Gastrocnemius medialis (tissue), 4 donors: ENCODE measurements at regions not wholly inside any gene's neighbourhood (a gene's known extent, or its start where the extent isn't known, plus 50 kb on each side); places are given as distances from the start of the nearest gene placed in this dataset.
"Not testable (repeated sequence)": the region's sequence is repeated elsewhere in the genome, so short reads cannot be mapped to it uniquely, and the experiment has no call there.

Source experiments
- POLR2A ChIP-seq, 2 donors: fragments of 450-650 bp; IDR thresholded peaks; one replicate each; pipeline ENCODE4 v1.6.1; 2017; ENCODE audit warnings: antibody characterized with exemption in 2 of 2, mild to moderate bottlenecking in 2 of 2, moderate library complexity in 2 of 2
- TF ChIP-seq, protein P1 (sequence below), 5 experiments: fragments of 450-650 bp in 3 of 5; fragments of 200-600 bp in 2 of 5; sonication (generic) in 2 of 5; IDR thresholded peaks in 4 of 5; conservative IDR thresholded peaks in 1 of 5; 1 replicate in 4 of 5; 2 replicates in 1 of 5; pipeline ENCODE4 v1.5.1; 2016 to 2019; ENCODE audit warnings: antibody characterized with exemption in 5 of 5, mild to moderate bottlenecking in 3 of 5, moderate library complexity in 3 of 5

GRCh38 chrX:8039711-8040110, 112.5 kb upstream of the PNPLA4 start:
- TF ChIP-seq, protein P1, sequence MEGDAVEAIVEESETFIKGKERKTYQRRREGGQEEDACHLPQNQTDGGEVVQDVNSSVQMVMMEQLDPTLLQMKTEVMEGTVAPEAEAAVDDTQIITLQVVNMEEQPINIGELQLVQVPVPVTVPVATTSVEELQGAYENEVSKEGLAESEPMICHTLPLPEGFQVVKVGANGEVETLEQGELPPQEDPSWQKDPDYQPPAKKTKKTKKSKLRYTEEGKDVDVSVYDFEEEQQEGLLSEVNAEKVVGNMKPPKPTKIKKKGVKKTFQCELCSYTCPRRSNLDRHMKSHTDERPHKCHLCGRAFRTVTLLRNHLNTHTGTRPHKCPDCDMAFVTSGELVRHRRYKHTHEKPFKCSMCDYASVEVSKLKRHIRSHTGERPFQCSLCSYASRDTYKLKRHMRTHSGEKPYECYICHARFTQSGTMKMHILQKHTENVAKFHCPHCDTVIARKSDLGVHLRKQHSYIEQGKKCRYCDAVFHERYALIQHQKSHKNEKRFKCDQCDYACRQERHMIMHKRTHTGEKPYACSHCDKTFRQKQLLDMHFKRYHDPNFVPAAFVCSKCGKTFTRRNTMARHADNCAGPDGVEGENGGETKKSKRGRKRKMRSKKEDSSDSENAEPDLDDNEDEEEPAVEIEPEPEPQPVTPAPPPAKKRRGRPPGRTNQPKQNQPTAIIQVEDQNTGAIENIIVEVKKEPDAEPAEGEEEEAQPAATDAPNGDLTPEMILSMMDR (IDR thresholded peaks at IDR 0.05 in 4 of 5, conservative IDR thresholded peaks at IDR 0.05 in 1 of 5) = not testable (repeated sequence)
- not testable (repeated sequence) for TF ChIP-seq POLR2A (IDR thresholded peaks at IDR 0.05)
